ENCODE measurements at regions not wholly inside any gene's neighbourhood (a gene's known extent, or its start where the extent isn't known, plus 50 kb on each side); places are given as distances from the start of the nearest gene placed in this dataset.

GRCh38 chr2:52139241-52139640 lies 1107.3 kb upstream of the NRXN1 start (continued):
- TF ChIP-seq, protein P1, sequence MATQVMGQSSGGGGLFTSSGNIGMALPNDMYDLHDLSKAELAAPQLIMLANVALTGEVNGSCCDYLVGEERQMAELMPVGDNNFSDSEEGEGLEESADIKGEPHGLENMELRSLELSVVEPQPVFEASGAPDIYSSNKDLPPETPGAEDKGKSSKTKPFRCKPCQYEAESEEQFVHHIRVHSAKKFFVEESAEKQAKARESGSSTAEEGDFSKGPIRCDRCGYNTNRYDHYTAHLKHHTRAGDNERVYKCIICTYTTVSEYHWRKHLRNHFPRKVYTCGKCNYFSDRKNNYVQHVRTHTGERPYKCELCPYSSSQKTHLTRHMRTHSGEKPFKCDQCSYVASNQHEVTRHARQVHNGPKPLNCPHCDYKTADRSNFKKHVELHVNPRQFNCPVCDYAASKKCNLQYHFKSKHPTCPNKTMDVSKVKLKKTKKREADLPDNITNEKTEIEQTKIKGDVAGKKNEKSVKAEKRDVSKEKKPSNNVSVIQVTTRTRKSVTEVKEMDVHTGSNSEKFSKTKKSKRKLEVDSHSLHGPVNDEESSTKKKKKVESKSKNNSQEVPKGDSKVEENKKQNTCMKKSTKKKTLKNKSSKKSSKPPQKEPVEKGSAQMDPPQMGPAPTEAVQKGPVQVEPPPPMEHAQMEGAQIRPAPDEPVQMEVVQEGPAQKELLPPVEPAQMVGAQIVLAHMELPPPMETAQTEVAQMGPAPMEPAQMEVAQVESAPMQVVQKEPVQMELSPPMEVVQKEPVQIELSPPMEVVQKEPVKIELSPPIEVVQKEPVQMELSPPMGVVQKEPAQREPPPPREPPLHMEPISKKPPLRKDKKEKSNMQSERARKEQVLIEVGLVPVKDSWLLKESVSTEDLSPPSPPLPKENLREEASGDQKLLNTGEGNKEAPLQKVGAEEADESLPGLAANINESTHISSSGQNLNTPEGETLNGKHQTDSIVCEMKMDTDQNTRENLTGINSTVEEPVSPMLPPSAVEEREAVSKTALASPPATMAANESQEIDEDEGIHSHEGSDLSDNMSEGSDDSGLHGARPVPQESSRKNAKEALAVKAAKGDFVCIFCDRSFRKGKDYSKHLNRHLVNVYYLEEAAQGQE (IDR thresholded peaks at IDR 0.05; ENCODE audit: unreplicated experiment) = no peak
- no peak for TF ChIP-seq EZH2 (IDR thresholded peaks at IDR 0.05; ENCODE audit: low read depth, unreplicated experiment)
- no peak for TF ChIP-seq CREB1 (CRISPR knock-in tag; IDR thresholded peaks at IDR 0.05; ENCODE audit: low read depth)
- TF ChIP-seq, protein P2, sequence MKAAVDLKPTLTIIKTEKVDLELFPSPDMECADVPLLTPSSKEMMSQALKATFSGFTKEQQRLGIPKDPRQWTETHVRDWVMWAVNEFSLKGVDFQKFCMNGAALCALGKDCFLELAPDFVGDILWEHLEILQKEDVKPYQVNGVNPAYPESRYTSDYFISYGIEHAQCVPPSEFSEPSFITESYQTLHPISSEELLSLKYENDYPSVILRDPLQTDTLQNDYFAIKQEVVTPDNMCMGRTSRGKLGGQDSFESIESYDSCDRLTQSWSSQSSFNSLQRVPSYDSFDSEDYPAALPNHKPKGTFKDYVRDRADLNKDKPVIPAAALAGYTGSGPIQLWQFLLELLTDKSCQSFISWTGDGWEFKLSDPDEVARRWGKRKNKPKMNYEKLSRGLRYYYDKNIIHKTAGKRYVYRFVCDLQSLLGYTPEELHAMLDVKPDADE (IDR thresholded peaks at IDR 0.05) = no peak
- no peak for TF ChIP-seq ZNF114 (CRISPR knock-in tag; IDR thresholded peaks at IDR 0.05)
- TF ChIP-seq, protein P3, sequence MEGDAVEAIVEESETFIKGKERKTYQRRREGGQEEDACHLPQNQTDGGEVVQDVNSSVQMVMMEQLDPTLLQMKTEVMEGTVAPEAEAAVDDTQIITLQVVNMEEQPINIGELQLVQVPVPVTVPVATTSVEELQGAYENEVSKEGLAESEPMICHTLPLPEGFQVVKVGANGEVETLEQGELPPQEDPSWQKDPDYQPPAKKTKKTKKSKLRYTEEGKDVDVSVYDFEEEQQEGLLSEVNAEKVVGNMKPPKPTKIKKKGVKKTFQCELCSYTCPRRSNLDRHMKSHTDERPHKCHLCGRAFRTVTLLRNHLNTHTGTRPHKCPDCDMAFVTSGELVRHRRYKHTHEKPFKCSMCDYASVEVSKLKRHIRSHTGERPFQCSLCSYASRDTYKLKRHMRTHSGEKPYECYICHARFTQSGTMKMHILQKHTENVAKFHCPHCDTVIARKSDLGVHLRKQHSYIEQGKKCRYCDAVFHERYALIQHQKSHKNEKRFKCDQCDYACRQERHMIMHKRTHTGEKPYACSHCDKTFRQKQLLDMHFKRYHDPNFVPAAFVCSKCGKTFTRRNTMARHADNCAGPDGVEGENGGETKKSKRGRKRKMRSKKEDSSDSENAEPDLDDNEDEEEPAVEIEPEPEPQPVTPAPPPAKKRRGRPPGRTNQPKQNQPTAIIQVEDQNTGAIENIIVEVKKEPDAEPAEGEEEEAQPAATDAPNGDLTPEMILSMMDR (conservative IDR thresholded peaks at IDR 0.05; ENCODE audit: low read depth in 2 of 2) = no peak
- TF ChIP-seq STAT1 (IDR thresholded peaks at IDR 0.05; ENCODE audit: unreplicated experiment) = no peak

- no peaks in the 10 kb centered on the region for H3K27me3 Mint-ChIP-seq (ENCODE audit: insufficient read depth, low read depth, poor library complexity)
- TF ChIP-seq EZH2 (IDR thresholded peaks at IDR 0.05; ENCODE audit: low read depth, unreplicated experiment) = no peak
- TF ChIP-seq ZNF462 (CRISPR knock-in tag; IDR thresholded peaks at IDR 0.05) = no peak
- no peak for TF ChIP-seq POLR2AphosphoS5 (IDR thresholded peaks at IDR 0.05; ENCODE audit: low read depth)
- TF ChIP-seq NANOG (IDR thresholded peaks at IDR 0.05; ENCODE audit: borderline replicate concordance) = no peak
- TF ChIP-seq ZNF331 (CRISPR knock-in tag; IDR thresholded peaks at IDR 0.05; ENCODE audit: low read depth) = no peak
- no peak for TF ChIP-seq JUNB (IDR thresholded peaks at IDR 0.05; ENCODE audit: unreplicated experiment)
- TF ChIP-seq EZH2phosphoT487 (IDR thresholded peaks at IDR 0.05; ENCODE audit: unreplicated experiment) = no peak
Observed at GRCh38 chr2:52135235-52135634, 1103.3 kb upstream of the NRXN1 start.

More at GRCh38 chr2:52135235-52135634, 1103.3 kb upstream of the NRXN1 start:
- no peaks in the 10 kb centered on the region for H3F3A ChIP-seq (replicated peaks; ENCODE audit: low read depth)
- peaks cover 15% of the 10 kb centered on the region for H3K9me3 Mint-ChIP-seq
- H2AFZ ChIP-seq = no peak overlapping the region
- H3K79me2 ChIP-seq (replicated peaks; ENCODE audit: insufficient read depth) = no peaks in the 10 kb centered on the region
- H3K27ac Mint-ChIP-seq = no peak overlapping the region
- no peaks in the 10 kb centered on the region for H3K4me1 Mint-ChIP-seq
- ATAC-seq = no peak
- H3K9me2 ChIP-seq (ENCODE audit: insufficient read depth) = no peaks in the 10 kb centered on the region
- H4K20me1 ChIP-seq (replicated peaks; ENCODE audit: insufficient read depth) = no peaks in the 10 kb centered on the region
- peaks cover 8% of the 10 kb centered on the region; the same call in 2 of the 3 replicates for H3K36me3 Mint-ChIP-seq (ENCODE audit: low read depth)
- H3K4me3 Mint-ChIP-seq = no peak overlapping the region
- H3K36me3 ChIP-seq (ENCODE audit: insufficient read depth) = no peaks in the 10 kb centered on the region
- no peaks in the 10 kb centered on the region for H3K27me3 ChIP-seq (ENCODE audit: insufficient read depth)
- no peaks in the 10 kb centered on the region for H3K4me1 ChIP-seq (ENCODE audit: insufficient read depth)
- H3K4me3 ChIP-seq = no peak overlapping the region
- DNase-seq (ENCODE audit: low spot score) = no peak
- H3K27ac ChIP-seq (ENCODE audit: low read depth) = no peak overlapping the region
- H3K4me2 ChIP-seq = no peak overlapping the region

All from GM23338 (cell line).